Erythroblast (primary cell): ENCODE measurements at regions not wholly inside any gene's neighbourhood (a gene's known extent, or its start where the extent isn't known, plus 50 kb on each side); places are given as distances from the start of the nearest gene placed in this dataset.

Experiments used
- GATA1 ChIP-seq: IDR thresholded peaks from 2 replicates; pipeline ENCODE4 v1.6.1; 2011; ENCODE audit warnings: low read depth, mild to moderate bottlenecking, control low read depth, low read length, moderate library complexity
- POLR2A ChIP-seq: IDR thresholded peaks from 2 replicates; pipeline ENCODE4 v1.6.1; 2011; ENCODE audit warnings: mild to moderate bottlenecking, low read length

DNA sequence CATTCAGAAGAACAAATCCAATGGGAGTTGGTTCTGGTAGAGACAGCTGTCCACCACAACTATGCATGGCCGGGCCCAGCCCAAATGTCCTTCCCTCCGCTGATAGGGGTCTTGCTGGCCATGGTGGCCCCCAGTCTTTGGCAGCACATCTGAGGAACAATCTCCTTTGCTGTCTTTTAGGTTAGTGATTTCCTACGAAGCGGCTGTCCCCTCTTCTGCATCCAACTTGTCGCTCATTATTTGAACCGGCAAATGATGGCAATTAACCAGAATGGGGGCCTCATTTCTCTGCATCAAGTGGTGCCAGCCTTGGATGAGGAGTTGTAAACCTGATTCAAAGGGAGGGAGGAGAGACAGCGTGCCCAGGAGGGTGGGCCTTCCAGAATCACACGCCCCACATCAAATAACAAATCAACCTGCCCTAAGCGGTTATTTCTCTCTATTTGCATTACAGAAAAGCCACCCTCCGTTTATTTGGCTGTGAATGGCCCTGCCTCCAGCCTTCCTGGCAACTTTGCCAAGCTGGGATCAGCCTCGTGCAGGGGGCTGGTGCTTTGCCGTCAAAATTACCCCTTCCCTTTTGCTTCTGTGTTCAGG is 156.5 kb downstream of the RGS9 start:
- TF ChIP-seq POLR2A (no peak), GATA1 (no peak)
